Nephron progenitor cell (in vitro differentiated cells): ENCODE measurements at regions not wholly inside any gene's neighbourhood (a gene's known extent, or its start where the extent isn't known, plus 50 kb on each side); places are given as distances from the start of the nearest gene placed in this dataset.

Experiments used
- DNase-seq: peaks from one replicate; pipeline ENCODE4 v3.0.0; 2021
- H3K27ac Mint-ChIP-seq: 2 replicates; pipeline ENCODE4 v1.8.0; 2021; ENCODE audit warnings: mild to moderate bottlenecking, moderate library complexity, mixed read lengths
- H3K27me3 Mint-ChIP-seq: 2 replicates; pipeline ENCODE4 v1.8.0; 2021; ENCODE audit warnings: mild to moderate bottlenecking, low read depth, mixed read lengths; ENCODE audit not compliant: poor library complexity
- H3K36me3 Mint-ChIP-seq: 2 replicates; pipeline ENCODE4 v1.8.0; 2021; ENCODE audit warnings: low read depth, mixed read lengths
- H3K4me1 Mint-ChIP-seq: 2 replicates; pipeline ENCODE4 v1.8.0; 2021; ENCODE audit warnings: mixed read lengths
- H3K4me3 Mint-ChIP-seq: 2 replicates; pipeline ENCODE4 v1.8.0; 2021; ENCODE audit warnings: mild to moderate bottlenecking, moderate library complexity, mixed read lengths
- H3K9me3 Mint-ChIP-seq: 2 replicates; pipeline ENCODE4 v1.8.0; 2021; ENCODE audit warnings: mild to moderate bottlenecking, moderate library complexity, mixed read lengths
- CTCF ChIP-seq: fragments of 200-600 bp; sonication (generic); IDR thresholded peaks from 2 replicates; pipeline ENCODE4 v1.5.0; 2021; ENCODE audit warnings: antibody characterized with exemption

GRCh38 chr9:29968831-29969230, 2395.6 kb upstream of the C9orf72 start:
- Mint-ChIP-seq H3K9me3 (no peaks in the 10 kb centered on the region), H3K36me3 (no peaks in the 10 kb centered on the region), H3K27ac (no peak overlapping the region), H3K4me1 (no peaks in the 10 kb centered on the region), H3K4me3 (no peak overlapping the region), H3K27me3 (no peaks in the 10 kb centered on the region)
- no peak for DNase-seq
- no peak for TF ChIP-seq CTCF

GRCh38 chr9:29969408-29969807, 2396.1 kb upstream of the C9orf72 start:
- Mint-ChIP-seq H3K9me3 (no peaks in the 10 kb centered on the region), H3K4me3 (no peak overlapping the region), H3K27me3 (no peaks in the 10 kb centered on the region), H3K4me1 (no peaks in the 10 kb centered on the region), H3K27ac (no peak overlapping the region), H3K36me3 (no peaks in the 10 kb centered on the region)
- no peak for TF ChIP-seq CTCF
- DNase-seq: no peak

GRCh38 chr9:29969856-29970647, 2396.8 kb upstream of the C9orf72 start:
- Mint-ChIP-seq H3K27me3 (no peaks in the 10 kb centered on the region), H3K4me1 (no peaks in the 10 kb centered on the region), H3K27ac (no peak overlapping the region), H3K9me3 (no peaks in the 10 kb centered on the region), H3K36me3 (no peaks in the 10 kb centered on the region), H3K4me3 (no peak overlapping the region)
- TF ChIP-seq CTCF: no peak
- no peak for DNase-seq

- no peaks in the 10 kb centered on the region for H3K4me1 Mint-ChIP-seq
- H3K27ac Mint-ChIP-seq: no peak overlapping the region
- no peak for DNase-seq
- no peak for TF ChIP-seq CTCF
- H3K9me3 Mint-ChIP-seq: no peaks in the 10 kb centered on the region
- H3K27me3 Mint-ChIP-seq: no peaks in the 10 kb centered on the region
- H3K36me3 Mint-ChIP-seq: no peaks in the 10 kb centered on the region
- H3K4me3 Mint-ChIP-seq: no peak overlapping the region
Observed at GRCh38 chr9:29974197-29974596, 2400.9 kb upstream of the C9orf72 start.

- Mint-ChIP-seq H3K4me3 (no peak overlapping the region), H3K9me3 (no peaks in the 10 kb centered on the region), H3K36me3 (no peaks in the 10 kb centered on the region), H3K4me1 (no peaks in the 10 kb centered on the region), H3K27me3 (no peaks in the 10 kb centered on the region), H3K27ac (no peak overlapping the region)
- DNase-seq: no peak
- no peak for TF ChIP-seq CTCF
Observed at GRCh38 chr9:29976981-29977380, 2403.7 kb upstream of the C9orf72 start.

GRCh38 chr9:29981013-29981412, 2403.4 kb upstream of the ACO1 start:
- H3K36me3 Mint-ChIP-seq: no peaks in the 10 kb centered on the region
- H3K4me1 Mint-ChIP-seq: no peaks in the 10 kb centered on the region
- no peaks in the 10 kb centered on the region for H3K9me3 Mint-ChIP-seq
- H3K4me3 Mint-ChIP-seq: no peak overlapping the region
- no peak for DNase-seq
- no peak overlapping the region for H3K27ac Mint-ChIP-seq
- TF ChIP-seq CTCF: no peak
- no peaks in the 10 kb centered on the region for H3K27me3 Mint-ChIP-seq
